ENCODE measurements at regions not wholly inside any gene's neighbourhood (a gene's known extent, or its start where the extent isn't known, plus 50 kb on each side); places are given as distances from the start of the nearest gene placed in this dataset.

- H3K9ac ChIP-seq (ENCODE audit: low read length) = no peak overlapping the region
- no peaks in the 10 kb centered on the region for H3K36me3 ChIP-seq (replicated peaks in 1 of 2; ENCODE audit: control extremely low read depth in 1 of 2, control insufficient read depth in 1 of 2, extremely low read depth in 1 of 2, insufficient read depth in 2 of 2, low read length in 1 of 2)
- TF ChIP-seq, protein P1, sequence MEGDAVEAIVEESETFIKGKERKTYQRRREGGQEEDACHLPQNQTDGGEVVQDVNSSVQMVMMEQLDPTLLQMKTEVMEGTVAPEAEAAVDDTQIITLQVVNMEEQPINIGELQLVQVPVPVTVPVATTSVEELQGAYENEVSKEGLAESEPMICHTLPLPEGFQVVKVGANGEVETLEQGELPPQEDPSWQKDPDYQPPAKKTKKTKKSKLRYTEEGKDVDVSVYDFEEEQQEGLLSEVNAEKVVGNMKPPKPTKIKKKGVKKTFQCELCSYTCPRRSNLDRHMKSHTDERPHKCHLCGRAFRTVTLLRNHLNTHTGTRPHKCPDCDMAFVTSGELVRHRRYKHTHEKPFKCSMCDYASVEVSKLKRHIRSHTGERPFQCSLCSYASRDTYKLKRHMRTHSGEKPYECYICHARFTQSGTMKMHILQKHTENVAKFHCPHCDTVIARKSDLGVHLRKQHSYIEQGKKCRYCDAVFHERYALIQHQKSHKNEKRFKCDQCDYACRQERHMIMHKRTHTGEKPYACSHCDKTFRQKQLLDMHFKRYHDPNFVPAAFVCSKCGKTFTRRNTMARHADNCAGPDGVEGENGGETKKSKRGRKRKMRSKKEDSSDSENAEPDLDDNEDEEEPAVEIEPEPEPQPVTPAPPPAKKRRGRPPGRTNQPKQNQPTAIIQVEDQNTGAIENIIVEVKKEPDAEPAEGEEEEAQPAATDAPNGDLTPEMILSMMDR (IDR thresholded peaks at IDR 0.05) = no peak
- no peak for TF ChIP-seq EZH2 (IDR thresholded peaks at IDR 0.05; ENCODE audit: borderline replicate concordance, insufficient read depth, low read depth, low read length, poor library complexity, severe bottlenecking)
- H2AFZ ChIP-seq (ENCODE audit: insufficient read depth, low read depth, low read length, poor library complexity, severe bottlenecking) = no peak overlapping the region
- CTCF ChIA-PET = no interaction called here
- DNase-seq (no peak), ATAC-seq (ENCODE audit: low read depth) (no peak)
- Mint-ChIP-seq H3K4me3 (no peak overlapping the region), H3K27me3 (no peaks in the 10 kb centered on the region), H3K27ac (no peak overlapping the region), H3K9me3 (ENCODE audit: insufficient read depth) (peaks cover 3% of the 10 kb centered on the region), H3K4me1 (no peaks in the 10 kb centered on the region)
- H3K27me3 ChIP-seq (replicated peaks in 1 of 4; ENCODE audit: control extremely low read depth in 1 of 4, control insufficient read depth in 3 of 4, insufficient read depth in 4 of 4, low read length in 3 of 4) = no peaks in the 10 kb centered on the region
- no peak overlapping the region for H3K27ac ChIP-seq (ENCODE audit: low read length in 2 of 2)
- no peaks in the 10 kb centered on the region for H3K4me1 ChIP-seq (ENCODE audit: control insufficient read depth in 2 of 2, insufficient read depth in 2 of 2, low read length in 2 of 2)
- H3K4me2 ChIP-seq (replicated peaks; ENCODE audit: low read depth, low read length, poor library complexity, severe bottlenecking) = no peak overlapping the region
- H3K4me3 ChIP-seq (ENCODE audit: control extremely low read depth in 1 of 5, extremely low read depth in 1 of 5, insufficient read depth in 1 of 5, low read depth in 2 of 5, low read length in 4 of 5) = no peak overlapping the region
- H3K79me2 ChIP-seq (ENCODE audit: control insufficient read depth, insufficient read depth, low read length) = no peaks in the 10 kb centered on the region
- H3K9me3 ChIP-seq (ENCODE audit: control extremely low read depth in 1 of 3, control insufficient read depth in 2 of 3, insufficient read depth in 1 of 3, low read length in 2 of 3) = peaks cover 0 to 5% (median 0%) of the 10 kb centered on the region in 3 donors
- POLR2A ChIA-PET = interaction anchor here (0.6 kb wide), 1 partner anchor 1479 kb away, joined by 3 read pairs; no protein-coding TSS in a partner anchor
- intact Hi-C loops (cut with micrococcal nuclease) = no loop called here
- no peaks in the 10 kb centered on the region for H4K20me1 ChIP-seq (ENCODE audit: control insufficient read depth, insufficient read depth, low read length, poor library complexity, severe bottlenecking)
Observed at GRCh38 chr4:160685729-160686128, 1478.1 kb downstream of the FSTL5 start.

DNA sequence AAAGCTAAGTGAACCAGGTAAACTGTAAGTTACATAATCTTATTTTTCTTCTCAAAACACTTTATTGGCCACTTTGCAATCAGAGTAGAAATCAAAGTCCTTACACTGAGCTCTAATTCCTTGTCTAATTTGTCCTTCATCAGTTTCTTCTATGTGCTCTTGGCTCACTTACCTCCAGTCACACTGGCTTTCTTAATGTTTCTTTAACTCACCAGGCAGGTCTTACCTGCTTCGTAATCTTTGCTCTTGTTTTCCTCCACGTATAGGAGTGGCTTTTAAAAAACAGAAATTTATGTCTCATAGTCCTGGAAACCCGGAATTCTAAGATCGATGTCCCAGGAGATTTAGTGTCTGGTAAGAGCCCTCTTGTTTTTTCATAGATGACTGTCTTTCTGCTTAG is 1462.1 kb downstream of the FSTL5 start:
- WGBS (ENCODE audit: insufficient coverage) = 92% methylated on average over 4 of the region's 4 CpGs
- Mint-ChIP-seq H3K9me3 (ENCODE audit: insufficient read depth) (peaks cover 2% of the 10 kb centered on the region), H3K4me1 (no peaks in the 10 kb centered on the region), H3K27ac (no peak overlapping the region), H3K27me3 (no peaks in the 10 kb centered on the region), H3K4me3 (no peak overlapping the region)
- Histone ChIP-seq H3K4me2 (replicated peaks; ENCODE audit: low read depth, low read length, poor library complexity, severe bottlenecking) (no peak overlapping the region), H3K27me3 (replicated peaks in 1 of 4; ENCODE audit: control extremely low read depth in 1 of 4, control insufficient read depth in 3 of 4, insufficient read depth in 4 of 4, low read length in 3 of 4) (no peaks in the 10 kb centered on the region), H4K20me1 (ENCODE audit: control insufficient read depth, insufficient read depth, low read length, poor library complexity, severe bottlenecking) (no peaks in the 10 kb centered on the region), H3K4me1 (ENCODE audit: control insufficient read depth in 2 of 2, insufficient read depth in 2 of 2, low read length in 2 of 2) (no peaks in the 10 kb centered on the region), H3K9ac (ENCODE audit: low read length) (no peak overlapping the region), H3K9me3 (ENCODE audit: control extremely low read depth in 1 of 3, control insufficient read depth in 2 of 3, insufficient read depth in 1 of 3, low read length in 2 of 3) (peaks cover 0 to 3% (median 0%) of the 10 kb centered on the region in 3 donors), H2AFZ (ENCODE audit: insufficient read depth, low read depth, low read length, poor library complexity, severe bottlenecking) (no peak overlapping the region), H3K4me3 (ENCODE audit: control extremely low read depth in 1 of 5, extremely low read depth in 1 of 5, insufficient read depth in 1 of 5, low read depth in 2 of 5, low read length in 4 of 5) (no peak overlapping the region), H3K27ac (ENCODE audit: low read length in 2 of 2) (no peak overlapping the region), H3K79me2 (ENCODE audit: control insufficient read depth, insufficient read depth, low read length) (no peaks in the 10 kb centered on the region), H3K36me3 (replicated peaks in 1 of 2; ENCODE audit: control extremely low read depth in 1 of 2, control insufficient read depth in 1 of 2, extremely low read depth in 1 of 2, insufficient read depth in 2 of 2, low read length in 1 of 2) (no peaks in the 10 kb centered on the region)
- POLR2A ChIA-PET = no interaction called here
- DNase-seq (no peak), ATAC-seq (ENCODE audit: low read depth) (no peak)
- CTCF ChIA-PET = no interaction called here
- no peak for TF ChIP-seq EZH2 (IDR thresholded peaks at IDR 0.05; ENCODE audit: borderline replicate concordance, insufficient read depth, low read depth, low read length, poor library complexity, severe bottlenecking)
- TF ChIP-seq, protein P1 (IDR thresholded peaks at IDR 0.05) = no peak
- intact Hi-C loops (cut with micrococcal nuclease) = no loop called here

All from B cell (primary cell).